Islet precursor cell (in vitro differentiated cells): ENCODE measurements at regions not wholly inside any gene's neighbourhood (a gene's known extent, or its start where the extent isn't known, plus 50 kb on each side); places are given as distances from the start of the nearest gene placed in this dataset.
"Not testable (repeated sequence)": the region's sequence is repeated elsewhere in the genome, so short reads cannot be mapped to it uniquely, and the experiment has no call there.

Experiments used
- DNase-seq: peaks from one replicate; pipeline ENCODE4 v3.0.0-alpha.2; 2018

DNA sequence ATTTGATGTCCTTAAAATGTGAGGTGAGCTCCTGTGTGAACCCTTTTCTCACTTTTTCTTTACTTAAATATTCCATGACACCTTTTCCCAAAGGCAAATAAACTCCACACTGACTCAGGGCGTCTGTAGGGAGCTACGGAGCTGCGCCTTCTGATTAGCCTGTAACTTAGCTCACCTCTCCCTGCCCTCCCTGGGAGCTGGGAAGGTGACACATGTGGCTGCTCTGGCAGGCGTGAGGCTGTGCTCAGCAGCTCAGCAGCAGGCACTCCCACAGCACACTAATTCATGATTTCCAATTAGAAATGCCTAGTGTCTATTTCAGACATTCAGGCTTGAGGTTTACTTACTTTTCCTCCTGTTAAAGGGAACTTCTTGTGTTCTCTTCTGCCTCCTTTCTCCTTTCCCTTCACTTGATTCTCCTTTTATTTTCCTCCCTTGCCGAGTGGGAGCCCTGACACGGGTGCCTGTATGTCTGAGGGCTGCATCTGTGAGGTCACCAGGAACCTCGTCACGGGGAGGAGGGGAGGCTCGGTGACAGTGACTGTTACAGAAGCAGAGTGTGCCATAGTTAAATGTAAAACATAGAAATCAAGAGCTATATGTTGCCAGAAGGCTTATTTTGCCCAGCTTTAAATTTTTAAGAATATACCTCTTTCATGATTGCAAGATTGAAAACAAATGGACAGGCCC, 437.1 kb downstream of the DCDC2C start:
- no peak for DNase-seq

GRCh38 chr2:4144731-4145130, 441.4 kb downstream of the DCDC2C start:
- no peak for DNase-seq

DNA sequence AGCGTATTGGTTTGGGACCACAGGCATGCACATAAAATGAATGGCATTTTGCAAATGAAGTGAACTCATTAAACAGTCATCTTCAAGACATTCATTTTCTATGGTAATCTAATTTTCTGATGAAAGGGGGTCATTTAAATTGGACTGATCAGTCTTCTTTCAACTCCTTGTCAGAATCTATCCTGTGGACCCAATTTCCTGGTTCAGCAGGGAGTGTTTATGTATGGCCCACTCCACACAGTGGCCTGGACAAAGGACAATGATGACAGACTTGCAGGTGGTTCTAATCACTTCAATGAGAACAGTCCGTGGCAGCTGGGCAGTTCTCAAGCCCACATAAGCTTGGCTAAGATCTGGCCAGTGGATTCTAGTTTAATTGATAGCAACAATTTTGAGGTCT, 448.1 kb downstream of the DCDC2C start:
- no peak for DNase-seq

DNA sequence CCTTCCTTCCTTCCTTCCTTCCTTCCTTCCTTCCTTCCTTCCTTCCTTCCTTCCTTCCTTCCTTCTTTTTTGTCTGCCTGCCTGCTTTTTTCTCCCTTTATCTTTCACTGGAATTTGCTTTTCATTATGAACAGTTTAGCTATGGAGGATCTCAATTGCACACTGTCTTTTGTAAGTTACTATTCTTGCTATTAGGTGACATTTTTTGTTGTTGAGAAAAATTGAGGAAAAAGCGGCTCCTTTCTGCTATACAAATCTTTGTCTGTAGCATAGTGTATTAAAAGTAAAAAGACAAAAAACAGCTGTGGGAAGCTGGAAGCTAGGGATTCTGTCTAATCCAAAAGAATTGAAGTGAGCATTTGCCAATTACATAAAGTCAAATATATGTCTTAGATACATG, 448.7 kb downstream of the DCDC2C start:
- DNase-seq: no peak

DNA sequence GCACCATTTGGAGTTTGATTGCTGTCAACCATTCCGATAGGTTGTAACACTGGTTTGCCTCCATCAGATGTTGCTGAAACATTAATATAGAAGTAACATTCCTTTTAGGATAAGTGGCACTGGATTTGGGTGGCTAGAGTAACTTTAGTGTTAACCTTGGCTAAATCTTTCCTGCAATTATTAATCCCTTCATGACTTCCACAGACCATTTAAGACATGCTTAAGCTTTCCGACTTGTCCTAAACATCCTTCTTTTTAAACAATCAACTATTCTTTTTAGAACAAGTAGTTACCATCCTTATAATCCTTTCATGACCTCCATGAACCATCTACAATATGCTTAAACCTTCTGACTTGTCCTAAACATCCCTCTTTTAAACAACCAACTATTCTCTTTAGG, 465.5 kb downstream of the DCDC2C start:
- DNase-seq: no peak

GRCh38 chr2:4174796-4175195, 471.4 kb downstream of the DCDC2C start:
- no peak for DNase-seq

GRCh38 chr2:4175343-4175742, 472.0 kb downstream of the DCDC2C start:
- no peak for DNase-seq

GRCh38 chr2:4180631-4181030, 477.3 kb downstream of the DCDC2C start:
- no peak for DNase-seq

DNA sequence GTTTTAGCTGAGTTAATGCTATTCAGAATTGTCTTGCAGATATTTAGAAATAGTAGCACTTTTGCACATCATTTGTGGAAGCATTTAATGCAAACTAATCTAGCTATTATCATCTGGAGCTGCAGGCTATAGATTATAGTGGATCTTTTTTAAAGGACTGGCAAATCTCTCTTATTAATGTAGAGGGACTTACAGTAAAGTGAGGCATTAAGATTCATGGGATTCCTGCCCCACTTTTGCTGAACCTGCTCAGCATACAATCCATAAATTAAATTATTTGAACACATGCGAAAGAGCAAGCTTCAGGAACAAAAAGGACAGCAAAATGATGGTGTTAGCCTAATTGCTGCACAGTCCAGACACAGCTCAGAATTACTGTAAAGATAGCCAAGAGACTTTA, 477.7 kb downstream of the DCDC2C start:
- no peak for DNase-seq

DNA sequence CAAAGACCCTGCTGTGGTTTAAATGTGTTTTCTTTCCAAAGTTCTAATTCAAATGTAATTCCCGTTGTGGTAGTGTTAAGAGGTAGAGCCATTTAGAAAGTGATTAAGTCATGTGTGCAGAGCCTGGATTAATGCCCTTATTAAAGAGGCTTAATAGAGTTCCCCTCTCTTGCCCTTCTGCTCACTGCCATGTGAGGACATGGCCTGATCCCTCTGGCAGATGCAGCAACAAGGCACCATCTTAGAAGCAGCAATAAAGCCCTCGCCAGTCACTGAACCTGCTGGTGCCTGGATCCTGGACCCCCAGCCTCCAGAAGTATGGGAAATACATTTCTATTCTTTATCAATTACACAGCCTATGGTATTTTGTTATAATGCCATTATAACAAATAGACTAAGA, 485.2 kb downstream of the DCDC2C start:
- no peak for DNase-seq

- DNase-seq: no peak
These were observed 487.2 kb downstream of the DCDC2C start for GRCh38 chr2:4190548-4190947.

DNA sequence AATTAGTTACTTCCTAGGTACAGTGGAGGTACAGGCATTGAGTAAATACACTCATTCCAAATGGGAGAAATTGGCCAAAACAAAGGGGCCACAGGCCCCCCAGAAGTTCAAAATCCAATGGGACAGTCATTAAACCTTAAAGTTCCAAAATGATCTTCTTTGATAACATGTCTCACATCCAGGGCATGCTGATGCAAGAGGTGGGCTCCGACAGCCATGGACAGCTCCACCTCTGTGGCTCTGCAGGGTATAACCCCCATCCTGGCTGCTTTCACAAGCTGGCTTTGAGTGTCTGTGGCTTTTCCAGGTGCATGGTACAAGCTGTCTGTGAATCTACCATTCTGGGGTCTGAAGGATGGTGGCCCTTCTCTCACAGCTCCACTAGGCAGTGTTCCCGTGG, 488.7 kb downstream of the DCDC2C start:
- DNase-seq: no peak

DNA sequence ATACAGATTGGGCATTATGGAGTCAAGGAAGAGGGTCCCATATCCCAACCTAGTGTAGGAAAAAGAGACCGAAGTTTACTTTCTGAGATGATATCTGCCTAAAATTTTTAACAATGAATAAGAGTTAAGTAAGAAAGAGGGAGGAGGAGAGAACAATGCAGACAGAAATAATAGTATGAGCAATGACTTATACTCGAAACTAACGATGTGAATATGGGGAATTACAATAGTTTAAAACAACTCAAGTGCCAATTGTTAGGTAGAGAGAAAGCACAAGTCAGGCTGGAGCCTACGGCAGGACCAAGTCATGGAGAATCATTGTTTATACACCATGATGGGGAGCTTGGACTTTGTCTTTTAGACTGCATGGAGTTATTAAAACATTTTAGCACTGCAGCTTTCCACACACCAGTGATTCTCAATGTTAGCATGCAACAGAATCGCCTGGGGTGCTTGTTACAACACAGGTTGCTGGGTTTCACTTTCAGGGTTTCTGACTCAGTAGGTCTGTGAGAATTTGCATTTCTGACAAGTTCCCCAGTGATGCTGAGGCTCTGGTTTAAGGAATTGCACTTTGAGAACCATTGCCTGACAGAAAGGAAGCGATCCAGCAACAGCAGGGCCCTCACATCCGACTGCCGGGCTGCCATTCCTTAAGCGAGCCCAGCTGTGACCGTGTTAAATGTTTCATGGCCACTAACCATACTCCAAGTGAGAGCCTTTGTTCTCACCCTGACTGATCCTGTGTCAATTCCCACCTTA, 511.2 kb downstream of the DCDC2C start:
- no peak for DNase-seq

GRCh38 chr2:4217737-4218136, 514.4 kb downstream of the DCDC2C start:
- DNase-seq: no peak

- no peak for DNase-seq
These were observed 515.7 kb downstream of the DCDC2C start for GRCh38 chr2:4219101-4219500.

DNA sequence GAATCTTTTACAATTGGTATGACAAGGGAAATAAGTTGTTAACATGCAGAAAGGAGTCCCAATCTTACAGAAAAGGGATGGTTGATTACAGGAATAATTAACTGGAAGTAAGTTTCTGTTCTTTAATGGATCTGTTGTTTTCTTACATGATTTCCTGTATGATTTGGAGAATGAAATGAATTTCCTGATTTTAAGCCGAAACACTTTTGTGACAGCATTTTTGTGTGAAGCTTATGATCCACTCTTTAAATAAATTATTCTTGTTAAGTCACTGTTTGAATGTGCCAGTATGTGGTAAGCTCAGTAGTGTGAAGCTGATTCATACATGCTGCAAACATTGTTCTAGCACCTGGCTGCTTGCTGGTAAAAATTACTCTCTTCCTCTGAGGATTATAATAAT, 516.2 kb downstream of the DCDC2C start:
- no peak for DNase-seq

GRCh38 chr2:4221434-4221833, 518.1 kb downstream of the DCDC2C start:
- no peak for DNase-seq

- no peak for DNase-seq
These were observed 518.5 kb downstream of the DCDC2C start for GRCh38 chr2:4221845-4222244.

GRCh38 chr2:4244422-4244821, 541.0 kb downstream of the DCDC2C start:
- DNase-seq: not testable (repeated sequence)

DNA sequence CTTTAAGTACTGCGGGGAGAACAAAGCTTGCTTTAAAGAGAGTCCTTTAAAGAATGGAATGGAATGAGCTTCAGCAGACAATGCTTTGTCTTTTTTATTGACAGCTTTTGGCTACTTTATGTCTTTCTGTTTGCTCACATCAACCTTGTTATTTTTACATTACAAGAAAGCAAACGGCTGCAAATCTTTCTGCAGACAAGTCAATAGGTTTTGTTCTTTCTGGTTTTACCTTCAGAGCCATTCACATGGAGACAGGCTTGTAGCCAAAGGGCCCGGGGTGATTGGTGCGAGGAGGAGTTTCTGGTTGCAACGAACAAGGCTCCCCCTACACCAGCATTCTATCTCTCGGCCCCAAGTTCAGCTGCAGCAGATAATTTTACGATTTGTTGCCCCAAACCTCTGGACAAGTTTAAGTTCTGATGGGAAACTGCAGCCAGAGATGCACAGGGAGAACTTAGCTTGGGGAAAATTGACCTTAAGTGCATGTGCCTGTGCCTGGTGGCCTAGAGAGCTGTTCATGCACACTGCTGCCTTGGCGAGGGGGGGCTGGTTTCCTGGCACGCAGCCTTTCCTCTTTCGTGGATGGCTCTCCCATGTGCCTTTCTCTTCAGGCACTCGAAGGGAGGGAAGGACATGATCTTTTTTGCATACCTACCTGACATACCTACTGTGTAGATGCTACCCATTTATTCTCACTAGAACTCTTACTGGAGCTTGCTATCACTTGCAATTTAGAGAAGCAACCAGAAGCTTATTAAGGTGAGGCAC, 543.2 kb downstream of the DCDC2C start:
- no peak for DNase-seq

DNA sequence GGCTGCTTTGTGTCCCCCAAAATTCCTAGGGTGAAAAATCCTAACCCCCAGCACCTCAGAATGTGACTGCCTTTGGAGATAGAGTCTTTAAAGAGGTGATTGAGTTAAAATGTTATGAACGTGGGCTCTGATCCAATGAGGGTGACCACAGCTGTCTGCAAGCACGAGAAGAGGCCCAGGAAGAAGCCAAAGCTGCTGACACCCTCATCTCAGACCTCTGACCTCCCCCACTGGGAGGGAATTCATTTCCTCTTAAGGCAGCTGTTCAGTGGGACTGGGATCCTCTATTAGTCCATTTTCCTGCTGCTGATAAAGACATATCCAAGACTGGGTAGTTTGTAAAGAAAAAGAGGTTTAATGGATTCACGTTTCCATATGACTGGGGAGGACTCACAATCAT, 544.4 kb downstream of the DCDC2C start:
- no peak for DNase-seq

GRCh38 chr2:4255491-4255890, 552.1 kb downstream of the DCDC2C start:
- DNase-seq: no peak

GRCh38 chr2:4256351-4256750, 553.0 kb downstream of the DCDC2C start:
- no peak for DNase-seq

GRCh38 chr2:4258563-4258962, 555.2 kb downstream of the DCDC2C start:
- DNase-seq: no peak
